SJCRH30 (cell line): ENCODE measurements at regions not wholly inside any gene's neighbourhood (a gene's known extent, or its start where the extent isn't known, plus 50 kb on each side); places are given as distances from the start of the nearest gene placed in this dataset.
"Not testable (repeated sequence)": the region's sequence is repeated elsewhere in the genome, so short reads cannot be mapped to it uniquely, and the experiment has no call there.

ENCODE experiments used
- DNase-seq, 2 experiments: peaks; one replicate each; pipeline ENCODE4 v3.0.0-alpha.2; 2015 to 2020
- H3K27ac ChIP-seq: fragments of 250-450 bp; sonication (Bioruptor Pico); 2 replicates; pipeline ENCODE4 v1.5.1; 2020; ENCODE audit warnings: mild to moderate bottlenecking, moderate library complexity
- H3K27me3 ChIP-seq: fragments of 250-450 bp; sonication (Bioruptor Pico); 2 replicates; pipeline ENCODE4 v1.5.1; 2020; ENCODE audit warnings: mild to moderate bottlenecking, moderate library complexity
- H3K36me3 ChIP-seq: fragments of 250-450 bp; sonication (Bioruptor Pico); 2 replicates; pipeline ENCODE4 v1.5.1; 2020; ENCODE audit warnings: mild to moderate bottlenecking, moderate library complexity
- H3K4me1 ChIP-seq: fragments of 250-450 bp; sonication (Bioruptor Pico); 2 replicates; pipeline ENCODE4 v1.5.1; 2020; ENCODE audit warnings: mild to moderate bottlenecking, moderate library complexity
- H3K4me3 ChIP-seq: fragments of 250-450 bp; sonication (Bioruptor Pico); 2 replicates; pipeline ENCODE4 v1.5.1; 2020; ENCODE audit warnings: mild to moderate bottlenecking, moderate library complexity
- H3K9me3 ChIP-seq: fragments of 250-450 bp; sonication (Bioruptor Pico); replicated peaks from 2 replicates; pipeline ENCODE4 v1.5.1; 2020; ENCODE audit warnings: mild to moderate bottlenecking, moderate library complexity

GRCh38 chr15:66865622-66866611 lies 163.9 kb downstream of the SMAD6 start:
- H3K4me3 ChIP-seq: no peak overlapping the region
- H3K27ac ChIP-seq: no peak overlapping the region
- H3K27me3 ChIP-seq: no peaks in the 10 kb centered on the region
- no peaks in the 10 kb centered on the region for H3K36me3 ChIP-seq
- no peak for DNase-seq
- H3K4me1 ChIP-seq: no peaks in the 10 kb centered on the region
- H3K9me3 ChIP-seq: peaks cover 3% of the 10 kb centered on the region; the same call in 1 of the 2 replicates

GRCh38 chr15:66866656-66867055 lies 164.6 kb downstream of the SMAD6 start:
- Histone ChIP-seq H3K4me3 (no peak overlapping the region), H3K27me3 (no peaks in the 10 kb centered on the region), H3K27ac (no peak overlapping the region), H3K9me3 (peaks cover 3% of the 10 kb centered on the region; the same call in 1 of the 2 replicates), H3K4me1 (no peaks in the 10 kb centered on the region), H3K36me3 (no peaks in the 10 kb centered on the region)
- no peak for DNase-seq

- H3K27ac ChIP-seq: no peak overlapping the region
- H3K9me3 ChIP-seq: peaks cover 3% of the 10 kb centered on the region; the same call in 1 of the 2 replicates
- H3K27me3 ChIP-seq: no peaks in the 10 kb centered on the region
- H3K4me3 ChIP-seq: no peak overlapping the region
- H3K4me1 ChIP-seq: no peaks in the 10 kb centered on the region
- no peaks in the 10 kb centered on the region for H3K36me3 ChIP-seq
- no peak for DNase-seq
Measured at GRCh38 chr15:66868918-66869317, 166.9 kb downstream of the SMAD6 start.

GRCh38 chr15:66870880-66871388 lies 168.9 kb downstream of the SMAD6 start:
- Histone ChIP-seq H3K36me3 (no peaks in the 10 kb centered on the region), H3K4me3 (no peak overlapping the region), H3K27ac (no peak overlapping the region), H3K4me1 (no peaks in the 10 kb centered on the region), H3K9me3 (peaks cover 3% of the 10 kb centered on the region; the same call in 1 of the 2 replicates), H3K27me3 (no peaks in the 10 kb centered on the region)
- no peak for DNase-seq

- Histone ChIP-seq H3K4me1 (no peaks in the 10 kb centered on the region), H3K27me3 (no peaks in the 10 kb centered on the region), H3K27ac (no peak overlapping the region), H3K36me3 (no peaks in the 10 kb centered on the region), H3K9me3 (peaks cover 3% of the 10 kb centered on the region; the same call in 1 of the 2 replicates), H3K4me3 (no peak overlapping the region)
- DNase-seq: no peak
Measured at GRCh38 chr15:66872405-66872804, 170.4 kb downstream of the SMAD6 start.

GRCh38 chr15:66873331-66873730 lies 171.3 kb downstream of the SMAD6 start:
- not testable (repeated sequence) for H3K9me3 ChIP-seq, DNase-seq, H3K27me3 ChIP-seq, H3K36me3 ChIP-seq, H3K27ac ChIP-seq, H3K4me1 ChIP-seq, H3K4me3 ChIP-seq

GRCh38 chr15:66873856-66874255 lies 171.8 kb downstream of the SMAD6 start:
- no peaks in the 10 kb centered on the region for H3K27me3 ChIP-seq
- H3K27ac ChIP-seq: no peak overlapping the region
- H3K4me3 ChIP-seq: no peak overlapping the region
- H3K36me3 ChIP-seq: no peaks in the 10 kb centered on the region
- H3K4me1 ChIP-seq: peaks cover 3% of the 10 kb centered on the region; the same call in 1 of the 2 replicates
- DNase-seq: no peak
- peaks cover 3% of the 10 kb centered on the region; the same call in 1 of the 2 replicates for H3K9me3 ChIP-seq

GRCh38 chr15:66875588-66876420 lies 173.8 kb downstream of the SMAD6 start:
- peaks cover 3% of the 10 kb centered on the region; the same call in 1 of the 2 replicates for H3K4me1 ChIP-seq
- no peaks in the 10 kb centered on the region for H3K36me3 ChIP-seq
- H3K27me3 ChIP-seq: no peaks in the 10 kb centered on the region
- no peak for DNase-seq
- H3K9me3 ChIP-seq: peaks cover 1% of the 10 kb centered on the region; the same call in 1 of the 2 replicates
- H3K4me3 ChIP-seq: no peak overlapping the region
- H3K27ac ChIP-seq: no peak overlapping the region

GRCh38 chr15:66876421-66876730 lies 174.3 kb downstream of the SMAD6 start:
- Histone ChIP-seq H3K27ac (no peak overlapping the region), H3K27me3 (no peaks in the 10 kb centered on the region), H3K4me3 (no peak overlapping the region), H3K9me3 (no peaks in the 10 kb centered on the region), H3K4me1 (peaks cover 3% of the 10 kb centered on the region; the same call in 1 of the 2 replicates), H3K36me3 (no peaks in the 10 kb centered on the region)
- no peak for DNase-seq

- H3K27me3 ChIP-seq: no peaks in the 10 kb centered on the region
- peaks cover 6% of the 10 kb centered on the region; the same call in 1 of the 2 replicates for H3K4me1 ChIP-seq
- H3K4me3 ChIP-seq: no peak overlapping the region
- H3K36me3 ChIP-seq: no peaks in the 10 kb centered on the region
- H3K9me3 ChIP-seq: no peaks in the 10 kb centered on the region
- DNase-seq: no peak
- H3K27ac ChIP-seq: no peak overlapping the region
Measured at GRCh38 chr15:66876731-66877476, 174.9 kb downstream of the SMAD6 start.

- Histone ChIP-seq H3K4me1 (peaks cover 14% of the 10 kb centered on the region), H3K27ac (no peak overlapping the region), H3K9me3 (no peaks in the 10 kb centered on the region), H3K36me3 (no peaks in the 10 kb centered on the region), H3K27me3 (no peaks in the 10 kb centered on the region), H3K4me3 (no peak overlapping the region)
- no peak for DNase-seq
Measured at GRCh38 chr15:66877477-66878271, 175.6 kb downstream of the SMAD6 start.

GRCh38 chr15:66878761-66879160 lies 176.7 kb downstream of the SMAD6 start:
- H3K4me1 ChIP-seq: peaks cover 21% of the 10 kb centered on the region
- DNase-seq: no peak
- no peaks in the 10 kb centered on the region for H3K9me3 ChIP-seq
- H3K36me3 ChIP-seq: no peaks in the 10 kb centered on the region
- no peaks in the 10 kb centered on the region for H3K27me3 ChIP-seq
- no peak overlapping the region for H3K27ac ChIP-seq
- no peak overlapping the region for H3K4me3 ChIP-seq

- Histone ChIP-seq H3K9me3 (no peaks in the 10 kb centered on the region), H3K27ac (no peak overlapping the region), H3K27me3 (no peaks in the 10 kb centered on the region), H3K4me1 (peaks cover 28% of the 10 kb centered on the region), H3K4me3 (no peak overlapping the region), H3K36me3 (no peaks in the 10 kb centered on the region)
- no peak for DNase-seq
Measured at GRCh38 chr15:66879531-66880368, 177.7 kb downstream of the SMAD6 start.
